Islet precursor cell (in vitro differentiated cells): ENCODE measurements at regions not wholly inside any gene's neighbourhood (a gene's known extent, or its start where the extent isn't known, plus 50 kb on each side); places are given as distances from the start of the nearest gene placed in this dataset.

Experiments used
- DNase-seq: peaks from one replicate; pipeline ENCODE4 v3.0.0-alpha.2; 2018

- no peak for DNase-seq
Measured at GRCh38 chr2:155377931-155378444, 679.5 kb downstream of the KCNJ3 start.

GRCh38 chr2:155377266-155377680 is 678.8 kb downstream of the KCNJ3 start:
- DNase-seq = no peak

GRCh38 chr2:155372969-155373368 is 674.5 kb downstream of the KCNJ3 start:
- DNase-seq = no peak

- no peak for DNase-seq
Measured at GRCh38 chr2:155368934-155369333, 670.4 kb downstream of the KCNJ3 start.

- DNase-seq = no peak
Measured at GRCh38 chr2:155364766-155365165, 666.3 kb downstream of the KCNJ3 start.

- DNase-seq = no peak
Measured at GRCh38 chr2:155363349-155363888, 664.9 kb downstream of the KCNJ3 start.

- DNase-seq = no peak
Measured at GRCh38 chr2:155357172-155357571, 658.7 kb downstream of the KCNJ3 start.

- no peak for DNase-seq
Measured at GRCh38 chr2:155356250-155356649, 657.8 kb downstream of the KCNJ3 start.

GRCh38 chr2:155350783-155351580 is 652.5 kb downstream of the KCNJ3 start:
- no peak for DNase-seq

GRCh38 chr2:155332016-155332415 is 633.5 kb downstream of the KCNJ3 start:
- DNase-seq = no peak

- no peak for DNase-seq
Measured at GRCh38 chr2:155320236-155320635, 621.7 kb downstream of the KCNJ3 start.

GRCh38 chr2:155318710-155319109 is 620.2 kb downstream of the KCNJ3 start:
- no peak for DNase-seq

GRCh38 chr2:155315768-155316167 is 617.3 kb downstream of the KCNJ3 start:
- DNase-seq = no peak

GRCh38 chr2:155310589-155310988 is 612.1 kb downstream of the KCNJ3 start:
- DNase-seq = no peak

GRCh38 chr2:155309483-155309882 is 611.0 kb downstream of the KCNJ3 start:
- DNase-seq = no peak

GRCh38 chr2:155308367-155309009 is 610.0 kb downstream of the KCNJ3 start:
- no peak for DNase-seq

GRCh38 chr2:155301221-155301620 is 602.7 kb downstream of the KCNJ3 start:
- no peak for DNase-seq

- DNase-seq = no peak
Measured at GRCh38 chr2:155298001-155298400, 599.5 kb downstream of the KCNJ3 start.

GRCh38 chr2:155294358-155294757 is 595.9 kb downstream of the KCNJ3 start:
- no peak for DNase-seq

- peak; percentile 53 for DNase-seq
Measured at GRCh38 chr2:155281907-155282306, 583.4 kb downstream of the KCNJ3 start.

GRCh38 chr2:155273323-155273722 is 574.8 kb downstream of the KCNJ3 start:
- DNase-seq = no peak

- DNase-seq = peak; percentile 60
Measured at GRCh38 chr2:155266583-155266982, 568.1 kb downstream of the KCNJ3 start.

GRCh38 chr2:155266109-155266508 is 567.6 kb downstream of the KCNJ3 start:
- no peak for DNase-seq

- DNase-seq = peak; percentile 57
Measured at GRCh38 chr2:155256803-155257202, 558.3 kb downstream of the KCNJ3 start.
